ENCODE measurements at regions not wholly inside any gene's neighbourhood (a gene's known extent, or its start where the extent isn't known, plus 50 kb on each side); places are given as distances from the start of the nearest gene placed in this dataset.

GRCh38 chr20:48527771-48528170 is 300.0 kb downstream of the PREX1 start:
- peaks cover 5% of the 10 kb centered on the region for H3K4me1 Mint-ChIP-seq
- H3K4me3 Mint-ChIP-seq, result no peak overlapping the region
- H3K79me2 ChIP-seq (ENCODE audit: low read depth), result no peaks in the 10 kb centered on the region
- no peaks in the 10 kb centered on the region for H3K36me3 ChIP-seq
- H3K9me3 ChIP-seq (ENCODE audit: low read depth), result no peaks in the 10 kb centered on the region
- no peak overlapping the region for H3K9ac ChIP-seq
- no peak overlapping the region for H2AFZ ChIP-seq (replicated peaks)
- H3K27ac ChIP-seq, result no peak overlapping the region
- H3K27me3 ChIP-seq, result no peaks in the 10 kb centered on the region
- no peak overlapping the region for H3K4me3 ChIP-seq
- peaks cover 19% of the 10 kb centered on the region for H3K27me3 Mint-ChIP-seq (ENCODE audit: insufficient read depth, low read depth)
- no peaks in the 10 kb centered on the region for H3K9me3 Mint-ChIP-seq
- no peaks in the 10 kb centered on the region for H3K4me1 ChIP-seq
- no peaks in the 10 kb centered on the region for H3K36me3 Mint-ChIP-seq
- H4K20me1 ChIP-seq (ENCODE audit: low read depth), result peaks cover 6% of the 10 kb centered on the region
- H3K27ac Mint-ChIP-seq, result no peak overlapping the region
- H3K4me2 ChIP-seq, result no peak overlapping the region
- H3F3A ChIP-seq (ENCODE audit: low read depth), result no peaks in the 10 kb centered on the region
- TF ChIP-seq EZH2phosphoT487 (IDR thresholded peaks at IDR 0.05) (no peak), EZH2 (IDR thresholded peaks at IDR 0.05) (no peak), CTCF (IDR thresholded peaks at IDR 0.05) (no peak)
- no peak for DNase-seq (ENCODE audit: low spot score)

GRCh38 chr20:48526936-48527335 is 300.9 kb downstream of the PREX1 start:
- Histone ChIP-seq H3K27ac (no peak overlapping the region), H3K9ac (no peak overlapping the region), H3K79me2 (ENCODE audit: low read depth) (no peaks in the 10 kb centered on the region), H3F3A (ENCODE audit: low read depth) (no peaks in the 10 kb centered on the region), H3K9me3 (ENCODE audit: low read depth) (no peaks in the 10 kb centered on the region), H3K4me1 (no peaks in the 10 kb centered on the region), H2AFZ (replicated peaks) (no peak overlapping the region), H3K36me3 (no peaks in the 10 kb centered on the region), H3K4me3 (no peak overlapping the region), H4K20me1 (ENCODE audit: low read depth) (peaks cover 6% of the 10 kb centered on the region), H3K27me3 (no peaks in the 10 kb centered on the region), H3K4me2 (no peak overlapping the region)
- Mint-ChIP-seq H3K4me3 (no peak overlapping the region), H3K9me3 (peaks cover 2% of the 10 kb centered on the region), H3K4me1 (peaks cover 5% of the 10 kb centered on the region), H3K27ac (no peak overlapping the region), H3K27me3 (ENCODE audit: insufficient read depth, low read depth) (peaks cover 22% of the 10 kb centered on the region), H3K36me3 (no peaks in the 10 kb centered on the region)
- no peak for DNase-seq (ENCODE audit: low spot score)
- TF ChIP-seq EZH2phosphoT487 (IDR thresholded peaks at IDR 0.05) (no peak), CTCF (IDR thresholded peaks at IDR 0.05) (no peak), EZH2 (IDR thresholded peaks at IDR 0.05) (no peak)

DNA sequence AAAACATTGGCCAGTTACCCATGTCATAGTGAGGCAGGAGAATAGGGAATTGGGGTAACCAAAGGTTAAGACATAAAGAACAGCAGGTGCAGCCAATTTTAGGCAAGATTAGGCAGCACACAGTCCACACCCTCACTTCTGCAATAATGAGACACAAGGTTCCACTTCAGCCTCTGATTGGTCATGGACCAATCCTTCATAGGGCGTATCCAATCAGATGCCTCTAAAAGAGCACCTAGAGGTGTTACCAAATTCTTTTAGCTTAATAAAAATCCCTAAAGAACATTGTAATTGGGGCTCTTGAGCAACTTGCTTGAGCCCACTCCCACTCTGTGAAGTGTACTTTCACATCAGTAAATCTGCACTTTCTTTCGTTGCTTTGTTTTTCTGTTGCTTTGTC is 302.4 kb downstream of the PREX1 start:
- H3K27me3 ChIP-seq, result no peaks in the 10 kb centered on the region
- peaks cover 6% of the 10 kb centered on the region for H4K20me1 ChIP-seq (ENCODE audit: low read depth)
- no peaks in the 10 kb centered on the region for H3F3A ChIP-seq (ENCODE audit: low read depth)
- no peaks in the 10 kb centered on the region for H3K4me1 ChIP-seq
- H3K36me3 ChIP-seq, result no peaks in the 10 kb centered on the region
- no peaks in the 10 kb centered on the region for H3K79me2 ChIP-seq (ENCODE audit: low read depth)
- no peaks in the 10 kb centered on the region for H3K9me3 ChIP-seq (ENCODE audit: low read depth)
- Mint-ChIP-seq H3K27ac (no peak overlapping the region), H3K9me3 (peaks cover 2% of the 10 kb centered on the region), H3K4me3 (no peak overlapping the region), H3K27me3 (ENCODE audit: insufficient read depth, low read depth) (peaks cover 20% of the 10 kb centered on the region), H3K36me3 (no peaks in the 10 kb centered on the region), H3K4me1 (peaks cover 5% of the 10 kb centered on the region)
- H3K9ac ChIP-seq, result no peak overlapping the region
- H3K4me3 ChIP-seq, result no peak overlapping the region
- DNase-seq (ENCODE audit: low spot score), result no peak
- TF ChIP-seq EZH2phosphoT487 (IDR thresholded peaks at IDR 0.05), result no peak
- no peak for TF ChIP-seq CTCF (IDR thresholded peaks at IDR 0.05)
- no peak for TF ChIP-seq EZH2 (IDR thresholded peaks at IDR 0.05)
- H3K27ac ChIP-seq, result no peak overlapping the region
- H3K4me2 ChIP-seq, result no peak overlapping the region
- H2AFZ ChIP-seq (replicated peaks), result no peak overlapping the region
